ENCODE measurements at regions not wholly inside any gene's neighbourhood (a gene's known extent, or its start where the extent isn't known, plus 50 kb on each side); places are given as distances from the start of the nearest gene placed in this dataset.
"Not testable (repeated sequence)": the region's sequence is repeated elsewhere in the genome, so short reads cannot be mapped to it uniquely, and the experiment has no call there.

DNA sequence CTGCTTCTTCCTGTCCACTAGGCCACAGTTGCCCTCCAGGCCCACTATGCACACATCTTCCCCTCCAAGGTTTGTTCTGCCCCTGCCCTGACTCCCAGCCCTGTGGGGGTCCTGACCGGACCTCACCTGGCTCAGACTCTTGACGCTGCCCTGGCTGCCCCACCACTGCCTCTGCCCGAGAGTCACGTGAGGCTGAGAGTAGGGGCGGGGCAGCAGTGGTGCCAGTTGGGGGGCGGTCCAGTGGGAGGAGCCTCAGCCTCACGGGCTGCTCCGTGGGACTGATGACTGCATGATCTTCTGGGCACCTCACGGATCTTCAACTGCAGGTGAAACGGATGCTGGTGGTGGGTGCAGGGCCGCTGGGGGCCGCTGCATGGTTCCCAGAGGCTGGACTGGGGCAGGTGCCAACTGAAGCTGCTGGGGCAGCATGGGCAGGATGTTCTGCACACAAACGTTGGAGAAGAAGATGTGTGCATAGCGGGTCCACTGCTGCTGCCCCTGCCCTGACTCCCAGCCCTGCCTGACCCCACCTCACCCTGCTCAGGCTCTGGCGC is 77.6 kb downstream of the HHIPL2 start:
- not testable (repeated sequence) for DNase-seq (ENCODE audit: low read depth)

DNA sequence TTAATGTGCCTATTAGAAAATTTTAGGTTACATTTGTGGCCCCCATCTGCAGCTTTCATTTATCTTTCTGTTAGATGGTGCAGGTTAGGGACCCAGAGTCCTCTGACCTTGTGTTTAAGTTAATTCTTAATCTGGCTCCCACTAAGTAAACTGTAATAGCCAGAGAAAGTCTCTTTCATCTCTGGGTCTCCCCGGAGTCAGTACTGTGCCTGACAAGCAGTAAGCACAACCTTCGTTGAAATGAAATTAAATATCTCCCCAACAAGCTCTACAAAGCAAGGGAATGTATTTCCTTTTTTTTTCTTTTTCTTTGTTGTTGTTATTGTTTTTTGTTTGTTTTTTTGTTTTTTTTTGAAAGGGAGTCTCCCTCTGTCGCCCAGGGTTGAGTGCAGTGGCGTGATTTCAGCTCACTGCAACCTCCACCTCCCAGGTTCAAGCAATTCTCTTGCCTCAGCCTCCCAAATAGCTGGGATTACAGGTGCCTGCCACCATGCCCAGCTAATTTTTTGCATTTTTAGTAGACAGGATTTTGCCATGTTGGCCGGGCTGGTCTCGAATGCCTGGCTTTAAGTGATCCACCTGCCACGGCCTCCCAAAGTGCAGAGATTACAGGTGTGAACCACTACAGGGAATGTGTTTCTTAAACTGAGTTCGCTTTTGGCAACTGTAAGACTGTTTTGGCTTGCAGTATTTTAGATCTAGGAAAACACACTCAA is 81.6 kb downstream of the HHIPL2 start:
- DNase-seq (ENCODE audit: low read depth): no peak

DNA sequence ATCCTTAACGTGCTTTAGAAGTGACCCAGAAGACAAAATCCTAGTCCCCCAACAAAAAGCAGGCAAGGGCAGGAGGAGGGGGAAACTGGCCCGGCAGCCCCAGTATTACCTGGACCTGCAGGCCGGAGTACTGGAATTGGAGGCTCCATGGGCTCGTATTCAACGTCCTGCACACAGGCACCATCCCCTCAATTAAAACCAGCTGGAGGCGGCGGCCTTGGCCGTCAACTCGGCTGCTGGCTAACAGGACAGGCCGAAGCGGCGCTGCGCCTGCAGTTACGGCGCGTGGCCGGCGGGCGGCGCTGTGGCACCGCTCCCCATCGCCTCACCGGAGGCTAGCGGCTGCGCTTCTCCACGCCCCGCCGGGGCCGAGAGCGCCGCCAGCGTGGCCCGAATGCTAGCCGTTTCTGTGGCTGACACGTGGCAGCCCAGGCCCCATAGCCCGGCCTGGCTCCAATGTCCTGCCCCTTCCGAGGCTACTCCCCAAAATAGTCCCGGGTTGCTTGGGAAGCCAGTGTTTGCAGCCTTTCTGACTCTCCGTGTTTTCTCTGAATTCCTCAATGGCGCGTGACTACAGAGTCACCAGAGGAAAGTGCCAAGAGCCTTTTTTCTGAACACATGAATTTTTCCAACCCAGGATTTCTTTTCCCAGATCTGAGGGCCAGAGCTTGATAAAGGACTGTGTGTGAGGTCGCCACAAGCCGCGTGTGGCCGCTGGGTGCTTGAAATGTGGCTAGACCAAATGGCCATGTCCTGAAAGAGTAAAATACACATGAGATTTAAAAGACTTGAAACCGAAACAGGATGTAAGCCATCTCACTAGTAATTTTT is 82.5 kb downstream of the HHIPL2 start:
- DNase-seq (ENCODE audit: low read depth): peak; percentile 53

DNA sequence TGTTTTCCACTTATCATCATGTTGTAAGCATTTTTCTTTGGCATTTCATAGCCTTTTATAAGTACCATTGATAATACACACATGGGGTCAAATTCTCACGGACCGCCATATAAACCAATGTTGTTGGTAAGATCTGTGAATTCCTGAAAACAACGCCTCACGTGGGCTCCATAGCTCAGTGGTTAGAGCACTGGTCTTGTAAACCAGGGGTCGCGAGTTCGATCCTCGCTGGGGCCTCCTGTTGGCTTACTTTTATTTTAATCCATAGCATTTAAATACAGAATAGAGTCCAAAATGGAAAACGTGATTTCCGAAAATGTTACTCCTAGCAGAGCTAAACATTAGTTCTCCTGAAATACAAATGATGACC is 83.1 kb downstream of the HHIPL2 start:
- peak; percentile 48 for DNase-seq (ENCODE audit: low read depth)

DNA sequence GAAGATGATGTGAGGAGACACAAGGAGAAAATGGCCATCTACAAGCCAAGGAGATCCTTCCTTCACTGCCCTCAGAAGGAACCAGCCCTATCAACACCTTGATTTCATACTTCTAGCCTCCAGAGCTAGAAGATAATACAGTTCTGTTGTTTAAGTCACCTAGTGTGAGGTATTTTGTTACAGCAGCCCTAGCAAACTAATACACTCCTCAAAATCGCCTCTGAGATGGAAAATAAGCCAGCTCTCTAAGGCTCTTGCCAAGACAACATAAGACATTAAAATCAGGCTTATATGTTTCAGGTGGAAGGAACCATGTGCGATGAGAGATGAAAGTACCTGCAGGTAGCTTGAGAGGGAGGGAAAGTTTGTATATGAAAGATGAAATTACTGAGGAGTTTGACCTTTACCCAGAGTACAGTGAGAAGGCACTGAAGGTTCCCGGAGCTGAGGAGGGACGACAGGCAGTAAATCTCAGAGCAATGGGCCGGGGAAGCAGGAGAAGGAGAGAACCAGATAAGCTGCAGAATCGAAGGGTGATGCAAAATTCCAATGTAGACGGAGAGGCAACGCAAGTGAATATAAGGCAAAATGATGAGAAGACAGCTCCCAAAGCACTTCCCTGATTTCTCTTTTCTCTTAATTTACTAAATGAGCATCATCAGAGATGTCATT is 84.7 kb downstream of the HHIPL2 start:
- no peak for DNase-seq (ENCODE audit: low read depth)

DNA sequence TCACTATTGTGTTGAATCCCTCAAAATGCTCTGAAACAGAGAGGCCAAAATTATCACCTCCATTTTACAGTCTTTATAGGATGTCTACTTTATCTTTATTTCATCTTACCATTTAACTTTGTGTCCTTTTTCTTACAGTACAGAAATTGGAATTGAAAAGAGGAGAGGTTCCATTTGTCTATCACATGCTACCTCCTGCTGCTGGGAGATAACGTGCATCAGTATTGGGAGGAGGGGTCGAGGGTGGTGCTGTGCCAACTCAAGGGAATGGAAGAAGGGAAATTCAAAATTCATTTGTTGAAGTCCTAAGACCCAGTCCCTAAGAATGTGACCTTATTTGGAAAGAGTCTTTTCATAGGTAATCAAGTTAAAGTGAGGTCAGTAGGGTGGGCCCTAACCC is 85.3 kb downstream of the HHIPL2 start:
- DNase-seq (ENCODE audit: low read depth): no peak

DNA sequence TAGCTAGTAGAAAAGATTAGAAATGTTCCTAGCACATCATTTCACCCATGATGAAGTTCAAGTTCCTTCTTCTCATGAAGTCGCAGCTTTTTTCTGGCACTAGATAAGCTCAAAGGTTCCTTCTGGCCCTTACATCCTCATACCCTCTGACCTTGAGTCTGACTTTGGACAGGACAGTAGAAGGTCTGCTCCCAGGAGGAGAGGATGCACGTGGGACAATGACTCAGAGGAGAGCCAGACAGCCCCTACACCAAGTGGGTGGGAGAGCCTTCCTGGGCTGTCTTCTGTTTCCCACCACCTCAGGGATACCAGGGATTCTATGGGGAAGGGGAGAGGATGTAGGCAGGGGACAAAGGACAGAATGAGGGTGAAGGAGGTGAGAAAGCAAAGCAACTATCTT is 86.0 kb downstream of the HHIPL2 start:
- no peak for DNase-seq (ENCODE audit: low read depth)

DNA sequence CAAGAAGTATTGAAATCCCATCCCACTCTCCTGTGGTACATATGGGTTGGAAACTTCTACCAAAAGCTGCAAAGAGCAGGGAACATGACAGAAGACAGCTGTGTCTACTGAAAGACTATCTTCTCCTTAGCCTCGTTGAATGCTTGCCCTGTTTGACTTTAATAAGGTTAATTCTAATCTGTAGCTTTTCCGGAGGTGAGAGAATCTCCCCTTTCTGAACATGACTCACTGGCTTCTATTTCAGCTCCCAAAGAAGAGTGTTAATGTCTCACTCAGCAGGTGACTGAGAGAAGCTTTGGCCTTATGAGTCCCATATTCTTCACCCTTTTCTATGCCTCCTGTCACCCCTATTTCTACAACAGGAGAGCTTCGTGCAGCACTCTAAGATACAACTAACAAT is 88.3 kb downstream of the HHIPL2 start:
- no peak for DNase-seq (ENCODE audit: low read depth)

DNA sequence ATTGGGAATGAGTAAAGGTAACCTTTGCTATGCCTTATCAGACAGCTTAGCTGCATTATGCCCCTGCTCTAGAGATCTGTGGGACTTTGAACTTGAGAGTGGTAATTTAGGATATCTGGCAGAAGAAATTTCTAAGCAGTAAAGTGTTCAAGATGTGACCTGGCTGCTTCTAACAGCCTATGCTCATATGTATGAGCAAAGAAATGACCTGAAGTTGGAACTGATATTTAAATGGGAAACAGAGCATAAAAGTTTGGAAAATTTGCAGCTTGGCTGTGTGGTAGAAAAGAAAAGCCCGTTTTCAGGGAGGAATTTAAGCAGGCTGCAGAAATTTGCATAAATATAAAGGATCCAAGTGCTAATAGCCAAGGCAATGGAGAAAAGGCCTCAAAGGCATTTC is 90.4 kb downstream of the HHIPL2 start:
- DNase-seq (ENCODE audit: low read depth): no peak

DNA sequence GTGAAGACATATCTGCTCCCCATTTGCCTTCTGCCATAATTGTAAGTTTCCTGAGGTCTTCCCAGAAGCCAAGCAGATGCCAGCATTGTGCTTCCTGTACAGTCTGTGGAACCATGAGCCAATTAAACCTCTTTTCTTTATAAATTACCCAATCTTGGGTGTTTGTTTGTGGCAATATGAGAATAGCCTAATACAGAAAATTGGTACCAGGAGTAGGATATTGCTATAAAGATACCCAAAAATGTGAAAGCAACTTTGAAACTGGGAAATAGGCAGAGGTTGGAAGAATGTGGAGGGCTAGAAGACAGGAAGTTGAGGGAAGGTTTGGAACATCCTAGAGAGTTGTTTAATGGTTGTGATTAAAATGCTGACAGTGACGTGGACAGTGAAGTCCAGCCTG is 90.8 kb downstream of the HHIPL2 start:
- no peak for DNase-seq (ENCODE audit: low read depth)

DNA sequence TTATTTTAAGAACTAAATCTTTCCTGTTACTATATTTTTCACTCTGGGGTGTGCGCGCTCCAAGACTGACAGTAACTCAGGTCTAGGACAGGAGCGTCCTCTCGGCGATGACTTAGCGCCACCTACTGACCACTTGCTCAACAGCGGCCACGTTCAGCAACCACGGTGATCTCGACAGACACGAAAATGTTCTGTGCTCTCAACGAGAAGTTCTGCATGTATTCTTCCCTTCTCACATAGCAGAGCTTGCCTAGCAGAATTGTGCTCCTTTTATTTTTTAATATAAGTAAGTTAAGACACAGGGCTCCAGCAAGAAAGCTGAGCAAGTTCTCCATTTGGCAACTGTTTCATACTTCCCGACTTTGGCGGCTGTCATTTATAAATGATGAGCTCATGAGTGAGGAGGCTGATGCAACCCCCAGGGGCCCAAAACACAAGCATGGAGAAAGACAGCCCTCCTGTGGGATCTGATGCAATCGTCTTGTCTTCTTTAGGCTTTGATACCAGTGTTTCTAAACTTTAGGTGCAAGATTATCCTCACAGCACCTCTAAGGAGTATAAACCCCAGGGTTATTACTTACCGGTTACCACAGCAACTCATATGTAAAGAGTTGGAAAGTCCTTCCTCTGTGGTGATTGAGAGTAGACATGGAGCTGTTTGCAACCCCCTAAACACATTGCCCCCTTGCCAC is 92.6 kb downstream of the HHIPL2 start:
- DNase-seq (ENCODE audit: low read depth): peak; percentile 55

DNA sequence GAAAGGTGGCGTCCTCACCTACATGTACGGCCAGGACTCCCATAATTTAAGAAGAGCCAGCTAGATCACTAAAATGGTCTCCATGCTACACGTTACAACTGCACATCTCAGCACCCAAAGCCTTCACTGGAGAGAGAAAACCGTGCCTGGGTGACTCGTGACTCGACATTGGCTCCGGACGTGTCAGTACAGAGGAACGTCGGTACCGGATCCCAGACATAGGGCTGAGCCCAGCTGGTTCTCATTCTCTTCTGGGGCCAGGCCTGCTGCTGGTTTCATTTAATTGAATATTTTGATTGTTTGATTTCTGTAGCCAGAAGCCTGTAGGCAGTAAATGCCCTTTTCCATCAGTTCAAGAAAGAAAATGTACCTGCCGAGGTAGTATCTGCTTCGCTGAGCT is 93.1 kb downstream of the HHIPL2 start:
- no peak for DNase-seq (ENCODE audit: low read depth)

DNA sequence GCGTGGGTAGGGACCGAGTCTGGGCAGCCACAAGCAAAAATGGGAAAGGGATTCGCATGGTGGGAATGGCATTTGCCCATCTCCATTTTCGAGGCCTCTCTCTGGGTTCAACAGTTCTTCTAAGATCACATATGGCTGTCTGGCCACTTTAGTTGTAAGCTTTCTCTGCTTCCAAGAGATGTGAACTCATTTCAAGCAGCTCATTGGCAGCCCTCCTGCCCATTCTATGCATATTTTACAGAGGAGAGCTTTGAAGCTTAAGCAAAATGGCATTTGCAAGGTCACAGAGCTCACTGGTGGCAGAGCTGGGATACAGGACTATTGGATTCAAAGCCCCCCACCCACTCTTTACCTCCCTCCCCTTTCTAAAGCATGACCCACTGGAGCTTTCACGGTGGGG is 93.7 kb downstream of the HHIPL2 start:
- no peak for DNase-seq (ENCODE audit: low read depth)

DNA sequence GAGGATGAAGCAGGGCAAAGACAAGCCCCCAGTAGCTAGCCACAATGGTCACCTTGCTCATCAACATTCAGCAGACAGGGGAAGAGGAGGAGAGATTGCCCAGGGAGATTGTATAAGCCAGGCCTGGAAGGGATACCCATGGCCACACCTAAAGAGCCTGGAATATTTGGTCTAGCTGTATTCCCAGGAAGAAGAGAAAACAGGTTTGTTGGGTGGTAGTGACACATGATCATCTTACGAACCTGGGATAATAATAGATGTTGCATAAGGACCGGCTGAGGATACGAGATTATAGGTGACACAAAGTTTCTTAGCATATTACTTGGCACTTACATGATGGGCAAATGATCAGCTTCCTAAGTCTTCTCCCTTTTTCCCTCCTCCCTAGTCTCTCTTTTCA is 95.9 kb downstream of the HHIPL2 start:
- no peak for DNase-seq (ENCODE audit: low read depth)

DNA sequence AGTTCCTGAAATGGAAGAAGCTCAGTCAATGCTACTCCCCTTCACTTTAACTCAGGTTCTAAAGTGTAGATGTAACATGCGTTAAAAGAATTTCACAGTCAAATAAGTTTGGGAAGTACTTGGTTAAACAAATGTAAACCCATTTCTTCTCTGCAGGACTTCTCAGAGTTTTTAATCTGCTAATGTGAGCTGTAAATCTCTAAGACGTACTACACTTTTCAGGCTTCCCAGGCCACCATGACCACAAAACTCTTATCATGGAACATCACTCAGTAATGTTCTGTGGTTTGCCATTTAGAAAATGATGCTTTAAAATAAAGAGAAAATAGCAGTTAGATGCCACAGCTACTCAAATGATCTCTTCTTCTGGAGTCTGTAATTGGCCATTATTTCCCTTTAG is 104.3 kb downstream of the HHIPL2 start:
- DNase-seq (ENCODE audit: low read depth): no peak

DNA sequence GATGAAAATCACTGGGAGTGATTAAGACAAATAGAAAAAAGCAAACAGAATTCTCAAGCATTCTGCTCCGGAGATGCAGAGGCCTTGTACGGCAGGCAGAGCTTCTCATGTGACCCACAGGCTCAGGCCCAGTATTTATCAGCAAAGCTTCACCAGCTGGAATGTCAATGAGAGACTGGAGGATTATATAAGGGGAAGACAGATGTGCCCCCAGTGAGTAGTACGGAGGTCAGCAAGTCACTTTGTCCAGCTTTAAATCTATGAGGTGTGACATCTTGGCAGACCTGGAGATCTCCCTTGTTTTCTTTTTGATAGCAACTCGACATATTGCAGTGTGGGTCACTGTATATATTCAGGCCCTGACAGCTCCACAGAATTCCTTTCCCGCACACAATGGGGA is 106.8 kb downstream of the HHIPL2 start:
- DNase-seq (ENCODE audit: low read depth): no peak

DNA sequence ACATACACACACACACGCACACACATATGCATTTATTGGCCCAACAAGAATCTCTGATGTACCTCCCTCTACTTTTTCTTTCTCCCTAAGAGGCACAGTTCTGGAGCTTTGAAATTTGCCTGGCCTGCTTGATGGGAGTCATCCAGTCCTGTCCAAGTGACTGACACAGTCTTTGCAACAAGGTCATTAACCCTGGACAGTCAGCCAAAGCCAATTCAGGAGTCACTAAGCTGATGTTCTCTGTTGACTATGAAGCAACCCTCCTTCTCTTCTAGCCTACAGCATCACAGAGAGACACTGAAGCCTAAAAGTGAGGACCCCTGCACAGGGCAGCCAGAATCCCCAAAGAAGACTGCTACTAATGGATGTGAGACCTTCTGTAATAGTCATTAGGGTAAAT is 123.1 kb downstream of the HHIPL2 start:
- no peak for DNase-seq (ENCODE audit: low read depth)

DNA sequence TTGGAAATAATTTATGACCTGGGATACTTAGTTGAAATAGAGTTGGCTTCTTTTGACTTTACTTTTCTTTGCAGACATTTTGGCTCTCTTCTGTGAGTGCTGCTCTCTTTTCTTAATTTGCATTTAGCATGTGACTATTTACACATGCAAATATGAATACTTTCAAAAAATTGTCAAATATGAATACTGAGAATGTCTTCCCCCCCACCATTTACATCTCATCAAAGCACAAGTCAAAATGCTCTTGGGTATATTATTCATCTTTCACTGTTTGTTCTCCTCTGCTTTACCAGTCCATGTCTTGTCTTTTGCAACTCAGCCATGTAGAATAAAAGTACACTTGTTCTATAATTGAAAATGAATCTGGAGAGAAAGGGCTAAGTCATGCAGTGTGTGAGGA is 126.5 kb downstream of the HHIPL2 start:
- DNase-seq (ENCODE audit: low read depth): no peak

DNA sequence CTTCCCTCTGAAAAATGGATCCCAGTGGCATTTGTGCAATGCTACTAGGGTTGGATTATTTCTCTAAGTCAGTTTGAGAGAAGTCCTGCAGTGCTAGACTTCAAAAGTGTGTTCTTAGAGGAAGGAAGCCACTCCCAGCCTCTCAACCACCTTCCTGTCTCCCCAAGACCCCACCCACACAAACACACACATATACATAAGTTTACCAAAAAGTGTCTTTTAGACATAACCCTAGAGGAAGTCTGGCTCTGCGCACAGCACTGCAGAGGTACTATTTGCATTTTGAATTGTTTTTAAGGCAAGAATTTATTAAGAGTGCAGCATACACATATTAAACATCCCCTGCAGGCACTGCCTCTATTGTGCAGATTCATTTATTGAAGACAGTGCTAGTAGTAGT is 127.3 kb downstream of the HHIPL2 start:
- no peak for DNase-seq (ENCODE audit: low read depth)

DNA sequence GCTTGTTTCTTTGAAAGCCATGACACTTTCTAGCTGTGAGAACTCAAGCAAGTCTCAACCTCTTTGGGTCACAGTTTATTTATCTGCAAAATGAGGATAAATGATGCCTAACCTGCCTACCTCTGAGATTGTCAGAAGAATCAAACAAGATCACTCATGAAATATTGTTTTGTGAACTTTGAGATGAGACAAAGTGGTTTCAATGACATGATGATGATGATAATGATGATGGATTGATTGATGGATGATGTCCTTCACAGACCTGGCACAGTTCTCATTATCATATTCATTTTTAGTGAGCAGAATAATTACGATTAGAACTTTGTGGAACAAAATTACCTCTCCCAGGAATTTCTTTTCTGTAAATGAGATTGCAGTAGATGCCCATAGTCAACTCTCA is 129.2 kb downstream of the HHIPL2 start:
- no peak for DNase-seq (ENCODE audit: low read depth)

DNA sequence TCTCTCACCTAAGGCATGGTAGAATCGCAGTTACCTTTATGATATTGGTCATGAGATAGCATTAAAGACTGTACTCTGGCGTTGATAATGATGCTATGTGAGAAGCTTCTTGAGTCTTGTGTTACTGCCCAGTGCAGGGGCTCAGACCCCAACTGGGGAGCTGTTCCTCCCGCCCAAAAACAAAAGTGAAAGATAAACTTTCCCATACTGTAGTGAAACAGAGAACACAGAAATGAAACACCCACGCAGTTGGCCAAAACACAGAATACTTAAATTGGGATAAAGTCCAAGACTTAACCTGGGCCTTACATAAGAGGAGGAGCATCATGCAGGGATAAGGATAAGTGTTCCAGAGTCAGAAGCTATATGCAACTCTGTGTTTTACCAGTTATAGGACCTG is 130.6 kb downstream of the HHIPL2 start:
- DNase-seq (ENCODE audit: low read depth): no peak
